HCT116 (cell line): ENCODE measurements at regions not wholly inside any gene's neighbourhood (a gene's known extent, or its start where the extent isn't known, plus 50 kb on each side); places are given as distances from the start of the nearest gene placed in this dataset.

Experiments
- CTCF ChIP-seq, 3 experiments: fragments of 200-600 bp in 1 of 3; sonication (generic) in 1 of 3; IDR thresholded peaks in 2 of 3; conservative IDR thresholded peaks in 1 of 3; 2 replicates each; pipeline ENCODE4 v1.5.1; 2012 to 2017; ENCODE audit warnings: low read depth in 2 of 3, low read length in 2 of 3, antibody characterized with exemption in 1 of 3, borderline replicate concordance in 1 of 3, control low read depth in 1 of 3, mild to moderate bottlenecking in 1 of 3, mixed read lengths in 1 of 3, mixed run types in 1 of 3, moderate library complexity in 1 of 3; ENCODE audit not compliant: insufficient read depth in 1 of 3
- EZH2 ChIP-seq: fragments of 200-600 bp; sonication (generic); IDR thresholded peaks from 2 replicates; pipeline ENCODE4 v1.6.1; 2017; ENCODE audit warnings: antibody characterized with exemption, mixed run types
- EZH2phosphoT487 ChIP-seq: fragments of 200-600 bp; IDR thresholded peaks from 2 replicates; pipeline ENCODE4 v1.6.1; 2018; ENCODE audit warnings: antibody characterized with exemption, borderline replicate concordance

GRCh38 chr5:15333091-15333490 lies 166.9 kb upstream of the FBXL7 start:
- no peak for TF ChIP-seq CTCF (IDR thresholded peaks at IDR 0.05 in 2 of 3, conservative IDR thresholded peaks at IDR 0.05 in 1 of 3; ENCODE audit: borderline replicate concordance in 1 of 3, insufficient read depth in 1 of 3, low read depth in 2 of 3, low read length in 2 of 3)
- TF ChIP-seq EZH2: no peak
- TF ChIP-seq EZH2phosphoT487: no peak
